ENCODE measurements at regions not wholly inside any gene's neighbourhood (a gene's known extent, or its start where the extent isn't known, plus 50 kb on each side); places are given as distances from the start of the nearest gene placed in this dataset.
A peak's percentile ranks its signal among the peaks of the same experiment; 100 is the strongest.

GRCh38 chr1:181142096-181142958 is 53.8 kb downstream of the IER5 start:
- peak; percentile 87 to 90 for DNase-seq (ENCODE audit: low read depth in 2 of 2)

GRCh38 chr1:181143102-181143859 is 54.8 kb downstream of the IER5 start:
- DNase-seq (ENCODE audit: low read depth in 2 of 2) = no peak

- no peak for DNase-seq (ENCODE audit: low read depth in 2 of 2)
Measured at GRCh38 chr1:181144238-181144637, 55.7 kb downstream of the IER5 start.

- no peak for DNase-seq (ENCODE audit: low read depth in 2 of 2)
Measured at GRCh38 chr1:181148636-181149035, 60.1 kb downstream of the IER5 start.

- DNase-seq (ENCODE audit: low read depth in 2 of 2) = peak in 1 of 2 donors; percentile 52
Measured at GRCh38 chr1:181149326-181150125, 61.0 kb downstream of the IER5 start.

- DNase-seq (ENCODE audit: low read depth in 2 of 2) = no peak
Measured at GRCh38 chr1:181150273-181150672, 61.8 kb downstream of the IER5 start.

GRCh38 chr1:181150842-181151241 is 62.3 kb downstream of the IER5 start:
- no peak for DNase-seq (ENCODE audit: low read depth in 2 of 2)

- no peak for DNase-seq (ENCODE audit: low read depth in 2 of 2)
Measured at GRCh38 chr1:181151378-181152326, 63.2 kb downstream of the IER5 start.

- no peak for DNase-seq (ENCODE audit: low read depth in 2 of 2)
Measured at GRCh38 chr1:181152892-181153633, 64.6 kb downstream of the IER5 start.

- DNase-seq (ENCODE audit: low read depth in 2 of 2) = no peak
Measured at GRCh38 chr1:181153634-181153961, 65.1 kb downstream of the IER5 start.

GRCh38 chr1:181155339-181155738 is 66.8 kb downstream of the IER5 start:
- no peak for DNase-seq (ENCODE audit: low read depth in 2 of 2)

- peak in 1 of 2 donors; percentile 43 for DNase-seq (ENCODE audit: low read depth in 2 of 2)
Measured at GRCh38 chr1:181159451-181160140, 71.1 kb downstream of the IER5 start.

GRCh38 chr1:181160322-181160721 is 71.8 kb downstream of the IER5 start:
- no peak for DNase-seq (ENCODE audit: low read depth in 2 of 2)

GRCh38 chr1:181160998-181161870 is 72.7 kb downstream of the IER5 start:
- no peak for DNase-seq (ENCODE audit: low read depth in 2 of 2)

- no peak for DNase-seq (ENCODE audit: low read depth in 2 of 2)
Measured at GRCh38 chr1:181163662-181164061, 75.2 kb downstream of the IER5 start.

GRCh38 chr1:181166377-181167196 is 78.1 kb downstream of the IER5 start:
- DNase-seq (ENCODE audit: low read depth in 2 of 2) = peak; percentile 28 to 60

- DNase-seq (ENCODE audit: low read depth in 2 of 2) = no peak
Measured at GRCh38 chr1:181169281-181169865, 80.9 kb downstream of the IER5 start.

- no peak for DNase-seq (ENCODE audit: low read depth in 2 of 2)
Measured at GRCh38 chr1:181170194-181170593, 81.7 kb downstream of the IER5 start.
